ENCODE measurements at regions not wholly inside any gene's neighbourhood (a gene's known extent, or its start where the extent isn't known, plus 50 kb on each side); places are given as distances from the start of the nearest gene placed in this dataset.

GRCh38 chr13:84439108-84439507 is 556.8 kb upstream of the SLITRK1 start:
- DNase-seq (ENCODE audit: low spot score) = no peak
- no peak for ATAC-seq (ENCODE audit: low FRiP score)
- no peak for TF ChIP-seq CTCF (IDR thresholded peaks at IDR 0.05)

DNA sequence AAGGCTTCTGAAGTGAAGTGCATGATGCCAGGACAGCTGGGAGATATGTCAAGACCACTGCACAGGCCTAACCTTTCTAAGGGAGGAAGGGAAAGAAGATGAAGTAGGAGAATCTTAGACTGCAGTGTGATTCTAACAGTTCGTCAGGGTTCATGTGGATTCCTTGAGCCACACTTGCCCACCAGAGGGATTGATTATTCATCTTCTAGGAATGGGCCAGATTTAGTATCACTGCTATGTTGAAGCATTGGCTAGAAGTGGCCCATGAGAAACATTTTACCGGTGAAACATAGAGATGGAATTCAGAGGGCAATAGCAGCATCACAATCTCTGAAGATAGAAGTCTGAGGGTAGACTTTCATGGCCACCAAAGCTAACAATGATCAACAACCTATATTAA is 550.8 kb upstream of the SLITRK1 start:
- ATAC-seq (ENCODE audit: low FRiP score) (no peak), DNase-seq (ENCODE audit: low spot score) (no peak)
- TF ChIP-seq CTCF (IDR thresholded peaks at IDR 0.05) = no peak

GRCh38 chr13:84431646-84432045 is 549.4 kb upstream of the SLITRK1 start:
- DNase-seq (ENCODE audit: low spot score) (no peak), ATAC-seq (ENCODE audit: low FRiP score) (no peak)
- no peak for TF ChIP-seq CTCF (IDR thresholded peaks at IDR 0.05)

GRCh38 chr13:84430446-84430845 is 548.2 kb upstream of the SLITRK1 start:
- TF ChIP-seq CTCF (IDR thresholded peaks at IDR 0.05) = no peak
- ATAC-seq (ENCODE audit: low FRiP score) (no peak), DNase-seq (ENCODE audit: low spot score) (no peak)

DNA sequence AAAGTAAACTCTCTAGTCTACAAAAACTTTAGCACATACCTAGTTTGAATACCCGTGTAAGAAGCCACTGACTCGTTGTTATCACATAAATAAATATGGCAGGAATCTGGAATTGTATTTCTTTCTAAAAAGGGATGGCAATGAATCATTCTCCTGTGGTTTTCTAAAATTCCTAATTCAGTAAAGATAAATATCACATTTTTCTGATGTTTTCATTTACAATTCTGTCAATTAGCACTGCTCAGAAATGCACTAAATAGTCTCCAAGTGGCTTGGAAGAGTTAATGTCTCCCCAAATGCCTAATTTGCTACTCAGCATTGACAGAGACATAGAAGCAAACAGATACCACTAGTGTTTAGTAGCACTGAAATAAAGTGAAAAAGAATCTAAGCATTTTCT is 547.7 kb upstream of the SLITRK1 start:
- TF ChIP-seq CTCF (IDR thresholded peaks at IDR 0.05) = no peak
- DNase-seq (ENCODE audit: low spot score) (no peak), ATAC-seq (ENCODE audit: low FRiP score) (no peak)

DNA sequence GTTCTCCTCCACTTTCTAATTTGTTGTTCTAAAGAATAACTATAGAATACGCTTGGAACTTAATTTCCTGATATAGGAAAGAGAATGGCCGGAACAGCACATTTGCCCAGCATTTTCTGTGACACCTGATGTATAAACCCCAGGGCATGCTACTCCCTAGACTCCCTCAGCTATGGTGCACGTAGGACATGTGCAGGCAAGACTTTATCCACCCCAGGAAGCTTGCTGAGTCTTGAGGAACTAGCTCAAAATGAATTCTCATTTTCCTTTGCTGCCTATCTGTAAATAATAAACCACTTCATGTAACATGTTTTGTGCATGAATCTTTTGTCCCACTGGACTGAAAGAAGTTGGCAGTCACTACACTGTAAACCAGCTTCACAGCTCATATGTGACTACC is 535.8 kb upstream of the SLITRK1 start:
- ATAC-seq (ENCODE audit: low FRiP score) (no peak), DNase-seq (ENCODE audit: low spot score) (no peak)
- TF ChIP-seq CTCF (IDR thresholded peaks at IDR 0.05) = no peak

- TF ChIP-seq CTCF (IDR thresholded peaks at IDR 0.05) = no peak
- ATAC-seq (ENCODE audit: low FRiP score) (no peak), DNase-seq (ENCODE audit: low spot score) (no peak)
These were observed 535.1 kb upstream of the SLITRK1 start for GRCh38 chr13:84417416-84417815.

All from omental fat pad (tissue), 3 donors.